Spleen (tissue), 7 donors: ENCODE measurements at regions not wholly inside any gene's neighbourhood (a gene's known extent, or its start where the extent isn't known, plus 50 kb on each side); places are given as distances from the start of the nearest gene placed in this dataset.

ENCODE experiments used
- CTCF ChIP-seq, 11 experiments: fragments of 200-600 bp in 7 of 11; fragments of 450-650 bp in 4 of 11; sonication (generic) in 4 of 11; IDR thresholded peaks in 8 of 11; conservative IDR thresholded peaks in 3 of 11; 1 replicate in 7 of 11; 2 replicates in 4 of 11; pipeline versions ENCODE4 v1.4.0 to v1.8.0; 2016 to 2021; ENCODE audit warnings: antibody characterized with exemption in 11 of 11, inconsistent platforms in 4 of 11, mild to moderate bottlenecking in 1 of 11
- POLR2AphosphoS5 ChIP-seq, 3 donors: sonication (generic); formaldehyde crosslinking; IDR thresholded peaks; one replicate each; pipeline ENCODE4 v1.5.1; 2017; ENCODE audit warnings: antibody characterized with exemption in 3 of 3
- donor health status: DM: no; HTN: no; CAD: no; lungs with moderate emphysema.
- donor health status: DM: no; HTN: no; CAD: no.
- donor health status: DM: no; HTN: no; CAD: no.

GRCh38 chr5:2805080-2805479, 53.6 kb upstream of the IRX2 start:
- no peak for TF ChIP-seq CTCF (IDR thresholded peaks at IDR 0.05 in 8 of 11, conservative IDR thresholded peaks at IDR 0.05 in 3 of 11)
- TF ChIP-seq POLR2AphosphoS5 (IDR thresholded peaks at IDR 0.05), result no peak
